Frontal cortex (tissue), 3 donors: ENCODE measurements at regions not wholly inside any gene's neighbourhood (a gene's known extent, or its start where the extent isn't known, plus 50 kb on each side); places are given as distances from the start of the nearest gene placed in this dataset.

Experiments
- DNase-seq, 2 donors: peaks; one replicate each; pipeline ENCODE4 v3.0.0; 2012; ENCODE audit warnings: low spot score in 2 of 2
- FAIRE-seq: peaks from 2 replicates; lab custom pipeline; 2012; peaks lifted over from hg19 to GRCh38; lab: Jason Lieb, UNC
- donor health status: control.
- donor health status: control.
- donor health status: control.

GRCh38 chr5:52491071-52491787 lies 296.5 kb upstream of the ITGA1 start:
- no peak for DNase-seq
- no peak for FAIRE-seq

- no peak for DNase-seq
- FAIRE-seq, result no peak
These were observed 295.9 kb upstream of the ITGA1 start for GRCh38 chr5:52491818-52492217.

- no peak for FAIRE-seq
- no peak for DNase-seq
These were observed 290.5 kb upstream of the ITGA1 start for GRCh38 chr5:52497133-52497693.

GRCh38 chr5:52498607-52499006 lies 289.1 kb upstream of the ITGA1 start:
- FAIRE-seq, result no peak
- DNase-seq, result no peak

- no peak for DNase-seq
These were observed 285.2 kb upstream of the ITGA1 start for GRCh38 chr5:52502460-52502999.

GRCh38 chr5:52504584-52505240 lies 283.0 kb upstream of the ITGA1 start:
- no peak for DNase-seq
- FAIRE-seq, result no peak

More at GRCh38 chr5:52502460-52502999, 285.2 kb upstream of the ITGA1 start:
- FAIRE-seq, result no peak

GRCh38 chr5:52517667-52518066 lies 270.0 kb upstream of the ITGA1 start:
- no peak for DNase-seq
- FAIRE-seq, result no peak

- FAIRE-seq (no peak), DNase-seq (no peak)
These were observed 267.5 kb upstream of the ITGA1 start for GRCh38 chr5:52520171-52520570.

GRCh38 chr5:52521236-52521635 lies 266.5 kb upstream of the ITGA1 start:
- no peak for DNase-seq
- no peak for FAIRE-seq

GRCh38 chr5:52523701-52524100 lies 264.0 kb upstream of the ITGA1 start:
- no peak for DNase-seq
- no peak for FAIRE-seq

GRCh38 chr5:52531105-52531504 lies 256.6 kb upstream of the ITGA1 start:
- DNase-seq, result no peak
- no peak for FAIRE-seq

- FAIRE-seq, result no peak
These were observed 244.1 kb upstream of the ITGA1 start for GRCh38 chr5:52543594-52543993.

GRCh38 chr5:52544738-52545137 lies 243.0 kb upstream of the ITGA1 start:
- FAIRE-seq (no peak), DNase-seq (no peak)

More at GRCh38 chr5:52543594-52543993, 244.1 kb upstream of the ITGA1 start:
- no peak for DNase-seq

- DNase-seq (no peak), FAIRE-seq (no peak)
These were observed 233.4 kb upstream of the ITGA1 start for GRCh38 chr5:52554293-52554692.

- FAIRE-seq, result peak; percentile 81
- no peak for DNase-seq
These were observed 227.3 kb upstream of the ITGA1 start for GRCh38 chr5:52560366-52560765.

GRCh38 chr5:52562473-52562872 lies 225.2 kb upstream of the ITGA1 start:
- FAIRE-seq, result no peak

GRCh38 chr5:52564587-52564986 lies 223.1 kb upstream of the ITGA1 start:
- DNase-seq (no peak), FAIRE-seq (no peak)

More at GRCh38 chr5:52562473-52562872, 225.2 kb upstream of the ITGA1 start:
- DNase-seq, result no peak

- no peak for FAIRE-seq
- no peak for DNase-seq
These were observed 210.2 kb upstream of the ITGA1 start for GRCh38 chr5:52577546-52577945.

- FAIRE-seq (no peak), DNase-seq (no peak)
These were observed 208.3 kb upstream of the ITGA1 start for GRCh38 chr5:52579391-52579790.

- DNase-seq, result no peak
- no peak for FAIRE-seq
These were observed 206.8 kb upstream of the ITGA1 start for GRCh38 chr5:52580921-52581320.

- no peak for FAIRE-seq
- DNase-seq, result no peak
These were observed 205.4 kb upstream of the ITGA1 start for GRCh38 chr5:52582313-52582712.
